ENCODE measurements at regions not wholly inside any gene's neighbourhood (a gene's known extent, or its start where the extent isn't known, plus 50 kb on each side); places are given as distances from the start of the nearest gene placed in this dataset.

GRCh38 chr9:700365-701282 is 140.9 kb upstream of the DMRT1 start:
- H3K4me1 ChIP-seq (ENCODE audit: control insufficient read depth in 1 of 2, insufficient read depth in 1 of 2, low read depth in 1 of 2, low read length in 1 of 2): no peaks in the 10 kb centered on the region
- H3K27ac ChIP-seq: no peak overlapping the region
- TF ChIP-seq CTCF (IDR thresholded peaks at IDR 0.05): no peak
- no peaks in the 10 kb centered on the region for H3K36me3 ChIP-seq
- no peak overlapping the region for H3K4me3 ChIP-seq (ENCODE audit: low read depth in 1 of 2, low read length in 1 of 2)
- H3K27me3 ChIP-seq: no peaks in the 10 kb centered on the region
- no peaks in the 10 kb centered on the region for H3K9me3 ChIP-seq

- H3K4me3 ChIP-seq (ENCODE audit: low read depth in 1 of 2, low read length in 1 of 2): no peak overlapping the region
- H3K27me3 ChIP-seq: no peaks in the 10 kb centered on the region
- H3K36me3 ChIP-seq: no peaks in the 10 kb centered on the region
- no peak for TF ChIP-seq CTCF (IDR thresholded peaks at IDR 0.05)
- no peak overlapping the region for H3K27ac ChIP-seq
- no peaks in the 10 kb centered on the region for H3K9me3 ChIP-seq
- H3K4me1 ChIP-seq (ENCODE audit: control insufficient read depth in 1 of 2, insufficient read depth in 1 of 2, low read depth in 1 of 2, low read length in 1 of 2): peaks cover 4 to 9% of the 10 kb centered on the region in 2 experiments
Measured at GRCh38 chr9:703392-703791, 138.1 kb upstream of the DMRT1 start.

DNA sequence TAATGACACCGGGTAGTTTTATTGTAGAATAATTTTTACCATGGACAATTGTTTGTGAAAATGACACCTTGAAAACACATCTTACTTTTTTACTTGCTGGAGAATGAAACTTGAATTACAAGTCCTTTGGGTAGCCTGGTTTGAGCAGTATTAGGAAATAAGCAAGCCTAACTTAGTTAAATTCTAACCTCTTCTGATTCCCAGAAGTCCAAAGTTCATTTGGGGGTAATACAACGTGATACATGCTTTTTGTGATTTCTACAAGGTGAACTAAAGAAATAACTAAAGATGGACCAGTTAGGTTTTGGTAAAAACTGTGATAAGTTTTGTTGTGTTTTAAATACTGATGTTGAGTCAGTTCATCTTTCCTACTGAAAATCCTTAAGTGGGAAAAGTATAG is 135.4 kb upstream of the DMRT1 start:
- H3K9me3 ChIP-seq: no peaks in the 10 kb centered on the region
- H3K27ac ChIP-seq: no peak overlapping the region
- peak overlapping the region; percentile 58 to 72 for H3K4me3 ChIP-seq (ENCODE audit: low read depth in 1 of 2, low read length in 1 of 2)
- no peaks in the 10 kb centered on the region for H3K27me3 ChIP-seq
- peaks cover 9 to 17% of the 10 kb centered on the region in 2 experiments for H3K4me1 ChIP-seq (ENCODE audit: control insufficient read depth in 1 of 2, insufficient read depth in 1 of 2, low read depth in 1 of 2, low read length in 1 of 2)
- no peak for TF ChIP-seq CTCF (IDR thresholded peaks at IDR 0.05)
- no peaks in the 10 kb centered on the region for H3K36me3 ChIP-seq

GRCh38 chr9:706606-707459 is 134.7 kb upstream of the DMRT1 start:
- Histone ChIP-seq H3K27me3 (no peaks in the 10 kb centered on the region), H3K9me3 (no peaks in the 10 kb centered on the region), H3K4me3 (ENCODE audit: low read depth in 1 of 2, low read length in 1 of 2) (peak overlapping the region; percentile 58 to 72), H3K27ac (peak overlapping the region; percentile 50), H3K36me3 (peaks cover 1% of the 10 kb centered on the region), H3K4me1 (ENCODE audit: control insufficient read depth in 1 of 2, insufficient read depth in 1 of 2, low read depth in 1 of 2, low read length in 1 of 2) (peaks cover 9 to 17% of the 10 kb centered on the region in 2 experiments)
- TF ChIP-seq CTCF (IDR thresholded peaks at IDR 0.05): no peak

- Histone ChIP-seq H3K27me3 (no peaks in the 10 kb centered on the region), H3K27ac (no peak overlapping the region), H3K4me3 (ENCODE audit: low read depth in 1 of 2, low read length in 1 of 2) (no peak overlapping the region), H3K9me3 (no peaks in the 10 kb centered on the region), H3K4me1 (ENCODE audit: control insufficient read depth in 1 of 2, insufficient read depth in 1 of 2, low read depth in 1 of 2, low read length in 1 of 2) (peaks cover 9 to 17% of the 10 kb centered on the region in 2 experiments), H3K36me3 (peaks cover 12% of the 10 kb centered on the region)
- TF ChIP-seq CTCF (IDR thresholded peaks at IDR 0.05): no peak
Measured at GRCh38 chr9:708182-708550, 133.3 kb upstream of the DMRT1 start.
